NCI-H748 (cell line): ENCODE measurements at regions not wholly inside any gene's neighbourhood (a gene's known extent, or its start where the extent isn't known, plus 50 kb on each side); places are given as distances from the start of the nearest gene placed in this dataset.
"Not testable (repeated sequence)": the region's sequence is repeated elsewhere in the genome, so short reads cannot be mapped to it uniquely, and the experiment has no call there.

ENCODE experiments used
- DNase-seq: peaks from one replicate; lab custom pipeline; 2025; ENCODE audit not compliant: unreplicated experiment; lab: John Stamatoyannopoulos, UW

DNA sequence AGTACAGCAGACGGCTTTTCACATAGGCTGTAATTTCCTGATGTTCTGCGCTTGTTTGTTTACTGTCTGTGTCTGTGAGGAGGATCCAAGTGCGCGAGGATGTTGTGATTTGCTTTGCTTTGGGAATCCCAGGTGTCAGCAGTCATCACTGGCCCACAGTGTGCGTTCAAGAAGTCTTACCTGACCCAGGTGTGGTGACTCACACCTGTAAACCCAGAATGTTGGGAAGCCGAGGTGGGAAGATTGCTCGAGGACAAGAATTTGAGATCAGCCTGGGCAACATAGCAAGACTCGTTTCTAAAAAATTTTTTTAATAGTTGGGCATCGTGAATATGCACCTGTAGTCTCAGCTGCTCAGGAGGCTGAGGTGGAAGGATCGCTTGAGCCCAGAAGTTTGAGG is 110.7 kb downstream of the CRLF3 start:
- not testable (repeated sequence) for DNase-seq

DNA sequence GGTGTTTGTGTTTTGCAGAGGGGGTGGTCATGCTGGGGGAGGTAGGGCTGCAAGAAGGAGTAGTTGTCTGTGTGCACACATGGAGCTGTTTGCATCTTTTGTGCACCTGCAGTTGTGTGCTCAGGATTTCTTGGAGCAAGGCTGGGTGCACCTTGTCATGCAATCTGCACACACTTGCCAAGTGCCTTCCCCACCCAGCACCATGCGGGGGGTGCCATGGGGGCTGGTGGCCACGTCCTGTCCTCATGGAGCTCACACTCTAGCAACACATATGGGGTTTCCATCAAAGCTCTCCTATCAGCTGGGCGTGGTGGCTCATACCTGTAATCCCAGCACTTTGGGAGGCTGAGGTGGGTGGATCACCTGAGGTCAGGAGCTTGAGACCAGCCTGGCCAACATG is 111.6 kb downstream of the CRLF3 start:
- DNase-seq = not testable (repeated sequence)

- DNase-seq = not testable (repeated sequence)
Measured at GRCh38 chr17:30711626-30712507, 112.6 kb downstream of the CRLF3 start.

DNA sequence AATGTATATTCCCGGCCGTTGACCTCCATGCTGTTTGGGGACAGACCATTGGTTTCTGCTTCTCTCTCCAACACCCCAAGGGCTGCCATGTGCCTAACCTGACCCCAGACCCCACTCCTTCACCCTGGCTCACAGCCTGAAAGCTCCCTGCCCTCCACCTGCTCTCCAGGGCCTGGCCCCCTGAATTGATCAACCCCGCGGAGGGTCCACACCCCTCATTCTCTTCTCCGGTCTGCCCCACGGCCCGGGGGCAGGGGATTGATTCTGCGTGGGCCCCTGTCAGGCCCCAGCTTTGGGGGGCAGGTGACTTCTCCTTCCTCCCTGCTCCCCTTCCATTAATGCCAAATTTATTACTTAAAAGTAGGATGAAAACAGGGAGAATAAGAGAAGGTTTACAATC is 113.3 kb downstream of the CRLF3 start:
- DNase-seq = not testable (repeated sequence)

- not testable (repeated sequence) for DNase-seq
Measured at GRCh38 chr17:30710276-30711088, 114.0 kb downstream of the CRLF3 start.

DNA sequence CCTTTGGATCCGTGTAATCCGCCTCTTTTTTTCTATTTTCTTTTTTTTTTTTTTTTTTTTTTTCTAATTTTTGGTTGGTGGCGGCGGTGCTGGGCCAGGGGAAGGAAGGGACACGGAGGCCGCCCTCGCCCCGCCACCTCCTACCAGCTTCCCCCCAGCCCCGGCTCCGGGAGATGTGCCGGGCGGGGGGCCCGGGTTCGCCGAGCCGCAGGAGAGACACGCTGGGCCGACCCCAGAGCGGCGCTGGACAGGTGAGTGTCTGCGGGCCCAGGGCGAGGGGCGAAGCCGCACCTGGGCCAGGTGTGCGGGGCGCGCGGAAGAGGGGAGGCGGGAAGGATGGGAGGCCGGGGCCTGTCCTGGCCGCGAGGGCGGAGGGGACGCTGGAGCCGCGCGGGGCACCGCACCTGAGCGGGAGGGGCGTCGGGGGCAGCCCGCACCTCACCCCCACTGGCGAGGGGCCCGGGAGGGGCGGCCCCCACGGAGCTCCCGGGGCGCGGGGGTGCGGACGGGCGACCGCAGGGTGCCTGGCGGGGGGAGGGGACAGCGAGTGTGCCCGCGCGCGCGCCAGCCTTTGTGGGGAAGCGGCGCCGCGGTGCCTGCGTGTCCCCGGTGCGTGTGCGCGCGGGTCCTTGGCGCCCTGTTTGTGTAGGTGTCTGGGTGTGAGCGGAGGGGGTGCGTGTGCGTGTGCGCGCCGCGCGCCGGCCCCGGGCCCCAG is 114.8 kb downstream of the CRLF3 start:
- DNase-seq = peak; percentile 68

GRCh38 chr17:30709096-30709495 is 115.4 kb downstream of the CRLF3 start:
- peak; percentile 40 for DNase-seq

GRCh38 chr17:30708241-30709078 is 116.0 kb downstream of the CRLF3 start:
- peak; percentile 89 for DNase-seq

DNA sequence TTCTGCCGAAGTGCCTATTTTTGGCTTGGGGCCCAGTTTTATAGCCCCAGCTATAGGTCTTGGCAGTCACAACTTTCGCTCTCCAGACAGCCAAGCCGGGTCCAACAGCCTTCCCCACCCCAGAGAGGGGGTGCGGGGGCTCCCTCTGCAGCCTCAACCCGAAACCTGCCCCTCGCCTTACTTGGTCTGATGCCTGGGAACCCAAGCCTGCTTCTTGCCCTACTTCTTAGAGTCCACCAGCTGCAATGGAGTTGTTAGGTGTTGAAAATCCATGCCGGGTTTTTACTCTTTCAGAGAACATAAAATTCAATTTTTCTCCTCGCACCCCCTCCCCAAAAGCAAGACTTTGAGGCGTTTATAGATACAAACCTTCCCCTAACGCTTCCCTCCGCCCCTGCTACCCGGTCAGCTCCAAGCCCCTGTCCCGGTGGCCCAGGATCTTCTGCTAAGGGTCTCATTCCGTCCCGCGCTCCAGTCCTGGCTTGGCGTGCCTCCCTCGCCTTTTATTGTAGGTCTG is 116.7 kb downstream of the CRLF3 start:
- not testable (repeated sequence) for DNase-seq

GRCh38 chr17:30706461-30707335 is 117.8 kb downstream of the CRLF3 start:
- not testable (repeated sequence) for DNase-seq

- DNase-seq = peak; percentile 54
Measured at GRCh38 chr17:30706004-30706403, 118.5 kb downstream of the CRLF3 start.

GRCh38 chr17:30701498-30701989 is 122.9 kb downstream of the CRLF3 start:
- no peak for DNase-seq

GRCh38 chr17:30700833-30701232 is 123.7 kb downstream of the CRLF3 start:
- not testable (repeated sequence) for DNase-seq

DNA sequence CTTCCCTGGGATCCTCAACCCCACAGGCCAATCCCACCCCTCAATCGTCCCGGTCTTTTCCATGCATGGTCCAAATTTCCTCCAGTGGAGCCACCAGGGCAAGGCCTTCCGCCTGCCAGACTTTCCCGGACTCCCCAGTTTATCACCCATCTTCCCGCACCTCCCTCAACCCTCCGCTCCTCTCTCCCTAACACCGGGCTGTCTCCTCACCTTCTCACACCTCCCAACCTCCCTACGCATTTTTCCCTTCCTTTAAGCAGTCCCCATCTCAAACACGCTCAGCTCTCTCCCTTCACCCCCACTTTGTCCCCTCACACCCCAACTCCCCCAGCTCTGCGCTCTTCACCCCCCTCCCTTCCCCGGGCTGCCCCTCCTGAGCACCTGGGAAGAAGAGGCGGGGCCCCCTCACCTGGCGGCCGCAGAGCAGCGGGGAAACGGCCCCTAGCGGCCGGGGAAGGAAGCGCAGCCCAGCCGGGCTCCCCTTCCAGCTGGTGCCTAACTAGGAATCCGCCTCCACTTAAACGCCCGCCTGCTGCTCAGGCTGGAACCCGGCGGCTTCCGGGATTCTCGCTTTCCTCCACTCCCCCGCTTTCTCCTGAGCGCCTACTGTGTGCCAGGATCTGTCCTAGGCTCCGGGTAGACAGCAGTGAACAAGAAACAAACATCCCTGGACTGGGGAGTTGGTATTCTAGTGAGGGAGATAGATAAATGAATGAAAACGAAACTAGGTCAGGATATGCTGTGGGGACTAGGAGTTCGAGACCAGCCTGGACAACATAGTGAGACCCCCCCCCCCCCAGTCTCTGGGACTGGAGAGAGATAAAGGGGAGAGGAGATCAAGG is 126.7 kb downstream of the CRLF3 start:
- peak; percentile 82 for DNase-seq

GRCh38 chr17:30696234-30696633 is 128.3 kb downstream of the CRLF3 start:
- DNase-seq = no peak

- not testable (repeated sequence) for DNase-seq
Measured at GRCh38 chr17:30695265-30695811, 129.2 kb downstream of the CRLF3 start.

GRCh38 chr17:30693772-30694171 is 130.7 kb downstream of the CRLF3 start:
- peak; percentile 23 for DNase-seq
